NCI-H2196 treated with DMSO at 0.1 percent for 48 hours (cell line): ENCODE measurements at regions not wholly inside any gene's neighbourhood (a gene's known extent, or its start where the extent isn't known, plus 50 kb on each side); places are given as distances from the start of the nearest gene placed in this dataset.
"Not testable (repeated sequence)": the region's sequence is repeated elsewhere in the genome, so short reads cannot be mapped to it uniquely, and the experiment has no call there.

Source experiments
- DNase-seq: peaks from one replicate; lab custom pipeline; 2025; ENCODE audit not compliant: unreplicated experiment; lab: John Stamatoyannopoulos, UW

DNA sequence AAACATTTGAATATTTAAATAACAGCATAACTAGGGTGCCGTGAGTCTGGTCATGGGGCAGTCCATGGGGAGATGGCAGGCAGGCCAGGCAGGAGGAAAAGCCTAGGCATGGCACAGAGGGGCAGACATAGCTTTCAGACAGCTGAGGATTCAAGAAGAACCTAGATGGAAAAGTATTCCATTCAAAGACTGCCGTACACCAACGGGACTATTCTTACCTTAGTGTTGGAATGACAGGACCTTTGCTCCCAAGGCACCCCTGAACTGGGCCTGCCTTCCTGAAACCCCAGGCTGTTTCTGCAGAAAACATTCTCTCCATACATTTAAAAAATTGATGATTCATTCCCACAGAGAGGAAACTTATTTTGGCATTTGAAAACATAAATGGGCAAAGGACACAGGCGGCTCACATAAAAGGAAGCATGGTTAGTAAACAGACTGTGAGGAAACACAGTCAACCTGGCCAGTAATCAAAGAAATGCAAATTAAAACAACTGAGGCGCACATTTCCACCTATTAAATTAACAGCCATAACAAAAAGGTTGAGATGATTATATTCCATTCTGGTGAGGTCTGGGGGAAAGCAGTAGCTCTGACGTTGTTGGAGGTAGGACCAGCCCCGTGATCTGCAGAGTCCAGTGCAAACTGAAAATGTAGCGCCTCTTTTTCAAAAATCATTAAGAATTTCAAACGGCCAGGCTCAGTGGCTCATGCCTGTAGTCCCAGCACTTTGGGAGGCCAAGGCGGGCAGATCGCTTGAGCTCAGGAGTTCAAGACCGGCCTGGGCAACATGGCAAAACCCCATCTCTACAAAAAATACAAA, 71.3 kb upstream of the SMAD3 start:
- DNase-seq = no peak

DNA sequence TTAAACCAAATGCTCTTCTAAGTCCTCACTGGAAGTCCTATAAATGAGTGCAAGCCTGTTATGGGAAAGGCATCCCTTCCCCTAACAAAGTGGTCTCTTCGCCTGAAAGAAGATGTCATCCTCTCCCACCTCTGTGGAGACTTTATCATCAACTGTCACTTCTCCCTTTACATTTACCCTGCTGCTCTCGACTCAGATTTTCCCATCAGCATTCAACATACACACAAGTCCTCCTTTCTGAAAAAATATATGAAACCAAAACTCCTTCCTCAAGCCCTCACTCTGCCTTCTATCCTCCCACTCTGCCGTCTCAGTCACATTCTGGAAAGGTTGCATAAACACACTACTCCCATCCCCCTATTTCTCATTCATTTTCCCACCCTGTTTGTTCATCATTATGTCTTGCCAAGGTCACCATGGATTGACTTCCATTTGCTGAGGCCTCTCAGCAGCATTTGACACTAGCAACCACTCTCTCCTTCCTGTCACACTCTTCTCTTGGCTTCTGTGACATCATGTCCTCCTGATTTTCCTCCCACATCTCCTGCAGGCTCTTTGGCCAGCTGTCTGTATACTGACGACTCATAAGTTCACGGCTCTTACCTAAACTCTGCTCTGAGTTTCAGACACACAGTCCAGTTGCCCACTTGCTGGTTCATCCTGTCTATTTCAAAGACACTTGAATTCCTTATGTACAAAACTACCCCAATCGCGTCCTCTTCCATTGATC, 70.3 kb upstream of the SMAD3 start:
- no peak for DNase-seq

DNA sequence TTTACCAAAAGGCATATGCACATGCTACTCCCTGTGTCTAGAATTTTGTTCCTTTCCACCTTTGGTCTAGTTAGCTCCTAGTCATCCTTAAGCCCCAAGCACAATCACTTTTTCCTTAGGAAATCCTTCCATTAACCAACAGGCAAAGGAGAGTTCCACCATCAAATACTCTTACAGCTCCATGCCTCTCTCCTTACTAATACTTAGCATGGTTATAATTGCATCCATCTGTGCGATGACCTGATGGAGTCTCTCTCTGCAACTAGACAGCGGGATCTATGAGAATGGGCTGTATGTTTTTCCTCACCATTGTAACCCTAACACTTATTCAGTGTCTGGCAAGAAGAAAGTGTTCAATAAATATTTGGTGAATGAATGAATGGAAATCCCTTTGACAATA, 69.3 kb upstream of the SMAD3 start:
- DNase-seq = no peak

DNA sequence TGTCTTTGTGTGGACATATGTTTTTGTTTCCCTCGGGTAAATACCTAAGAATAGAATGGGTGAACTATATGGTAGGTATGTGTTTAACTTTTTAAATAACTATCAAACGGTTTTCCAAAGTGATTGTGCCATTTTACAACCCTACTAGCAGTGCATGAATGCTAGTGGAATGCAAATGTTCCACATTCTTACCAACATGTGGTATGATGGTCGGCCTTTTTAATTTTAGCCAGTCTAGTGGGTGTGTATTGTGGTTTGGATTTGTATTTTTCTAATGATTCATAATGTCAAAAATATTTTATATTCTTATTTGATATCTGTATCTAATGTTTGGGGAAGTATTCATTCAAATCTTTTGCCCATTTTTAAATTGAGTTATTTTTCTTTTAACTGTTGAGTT, 68.2 kb upstream of the SMAD3 start:
- no peak for DNase-seq

DNA sequence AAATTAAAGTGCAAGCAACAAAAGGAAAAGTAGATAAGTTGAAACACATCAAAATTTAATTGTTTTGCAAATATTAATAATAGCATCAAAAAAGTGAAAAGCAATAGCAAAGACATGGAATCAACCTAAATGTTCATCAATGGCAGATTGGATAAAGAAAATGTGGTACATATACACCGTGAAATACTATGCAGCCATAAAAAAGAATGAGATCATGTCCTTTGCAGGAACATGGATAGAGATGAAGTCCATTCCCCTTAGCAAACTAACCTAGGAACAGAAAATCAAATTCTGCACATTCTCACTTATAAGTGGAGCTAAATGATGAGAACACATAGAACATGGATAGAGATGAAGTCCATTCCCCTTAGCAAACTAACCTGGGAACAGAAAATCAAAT, 67.2 kb upstream of the SMAD3 start:
- not testable (repeated sequence) for DNase-seq

DNA sequence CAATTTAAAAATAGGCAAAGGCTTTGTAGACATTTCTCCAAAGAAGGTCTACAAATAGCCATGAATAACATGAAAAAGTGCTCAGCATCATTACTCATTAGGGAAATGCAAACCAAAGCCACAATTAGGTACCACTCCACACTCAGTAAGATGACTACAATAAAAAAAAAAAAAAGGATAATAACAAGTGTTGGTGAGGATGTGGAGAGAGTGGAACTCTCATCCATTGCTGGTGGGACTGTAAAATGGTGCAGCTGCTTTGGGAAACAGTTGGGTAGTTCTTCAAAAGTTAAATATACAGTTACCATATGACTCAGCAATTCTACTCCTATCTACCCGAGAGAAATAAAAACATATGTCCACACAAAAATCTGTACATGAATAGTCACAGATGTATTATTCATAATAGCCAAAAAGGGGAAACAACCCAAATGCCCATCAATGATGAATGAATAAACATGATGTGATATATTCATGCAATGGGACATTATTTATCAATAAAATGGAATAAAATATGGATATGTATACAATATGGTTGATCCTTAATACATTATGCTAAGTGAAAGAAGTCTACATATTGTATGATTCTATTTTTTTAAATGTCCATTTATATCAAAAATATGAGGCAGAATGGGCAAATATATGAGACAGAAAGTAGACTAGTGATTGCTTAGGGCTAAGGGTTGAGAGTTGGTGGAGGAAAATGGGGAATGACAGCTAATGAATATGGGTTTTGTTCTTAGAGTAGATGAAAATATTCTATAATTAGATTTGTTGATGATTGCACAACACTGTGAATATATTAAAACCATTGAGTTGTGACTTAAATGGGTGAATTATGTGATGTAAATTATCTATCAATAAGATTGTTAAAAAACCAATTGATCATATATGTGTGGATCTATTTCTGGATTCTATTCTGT, 66.1 kb upstream of the SMAD3 start:
- no peak for DNase-seq

DNA sequence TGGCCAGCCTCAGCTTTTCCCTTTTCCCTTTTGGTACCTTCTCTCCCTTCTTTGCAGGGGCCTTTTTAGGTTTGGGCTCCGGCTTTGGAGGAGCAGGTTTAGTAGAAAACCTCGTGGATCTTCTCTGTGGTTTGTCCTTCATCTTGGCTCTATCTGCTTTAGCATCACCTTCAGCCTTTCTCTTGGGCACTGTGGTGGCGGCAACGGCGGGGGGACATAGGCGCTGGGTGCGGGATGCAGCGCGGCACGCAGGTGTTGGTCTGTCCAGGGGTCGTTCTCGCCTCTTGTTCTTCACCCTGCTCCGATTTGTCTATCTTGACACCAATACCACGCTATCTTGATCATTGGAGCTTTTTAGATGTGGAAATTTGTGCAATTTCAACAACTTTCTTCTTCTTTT, 64.5 kb upstream of the SMAD3 start:
- DNase-seq = no peak

DNA sequence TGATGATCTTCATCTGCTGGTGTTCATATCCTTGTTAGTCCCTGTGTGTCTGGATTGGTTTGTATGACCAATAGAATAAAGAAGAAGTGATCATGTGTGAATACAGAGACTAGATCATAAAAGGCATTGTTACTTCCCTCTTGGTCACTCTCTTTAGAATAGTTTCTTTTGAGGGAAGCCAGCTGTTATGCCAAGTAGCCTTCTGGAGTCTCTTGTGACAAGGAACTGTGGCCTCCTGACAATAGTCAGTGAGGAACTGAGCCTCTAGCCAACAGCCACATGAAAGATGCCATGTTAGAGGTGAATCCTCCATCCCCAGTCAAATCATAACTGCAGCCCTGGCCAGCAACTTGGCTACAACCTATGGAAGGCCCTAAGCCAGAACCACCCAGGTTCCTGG, 63.0 kb upstream of the SMAD3 start:
- DNase-seq = no peak

DNA sequence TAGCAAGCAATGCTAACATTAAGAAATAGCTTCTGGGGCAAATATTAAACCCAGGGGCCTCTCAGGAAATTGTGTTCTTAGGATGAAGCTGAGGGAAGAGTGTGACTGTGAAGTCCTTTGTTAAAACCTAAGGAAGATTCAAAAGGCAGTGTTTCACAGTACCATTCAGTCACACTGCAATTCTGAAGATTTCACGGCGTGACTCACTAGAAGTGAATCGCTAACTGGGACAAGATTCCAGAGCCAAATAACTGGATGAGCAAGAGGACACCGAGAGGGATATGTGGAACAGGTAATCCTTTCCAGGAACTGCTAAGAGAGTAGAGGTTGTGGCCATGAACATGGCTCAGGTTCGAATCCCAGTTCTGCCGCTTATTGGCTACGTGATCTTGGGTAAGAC, 61.8 kb upstream of the SMAD3 start:
- DNase-seq = no peak

DNA sequence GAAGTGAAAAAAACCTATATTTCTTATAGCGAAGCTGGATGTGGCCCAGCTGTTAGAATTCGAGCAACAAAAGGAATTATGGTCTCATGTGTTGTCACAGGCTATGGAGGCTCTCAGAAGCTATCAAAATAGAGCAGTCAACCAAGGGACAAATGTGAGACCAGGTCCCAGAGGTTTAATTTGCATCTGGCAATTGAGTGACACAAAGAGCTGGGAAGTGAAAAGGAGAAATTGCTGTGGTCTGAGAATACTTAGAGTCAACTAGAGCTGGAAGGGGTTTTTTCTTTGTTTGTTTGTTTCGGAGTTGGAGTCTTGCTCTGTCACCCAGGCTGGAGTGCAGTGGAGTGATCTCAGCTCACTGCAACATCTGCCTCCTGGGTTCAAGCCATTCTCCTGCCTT, 61.3 kb upstream of the SMAD3 start:
- no peak for DNase-seq

DNA sequence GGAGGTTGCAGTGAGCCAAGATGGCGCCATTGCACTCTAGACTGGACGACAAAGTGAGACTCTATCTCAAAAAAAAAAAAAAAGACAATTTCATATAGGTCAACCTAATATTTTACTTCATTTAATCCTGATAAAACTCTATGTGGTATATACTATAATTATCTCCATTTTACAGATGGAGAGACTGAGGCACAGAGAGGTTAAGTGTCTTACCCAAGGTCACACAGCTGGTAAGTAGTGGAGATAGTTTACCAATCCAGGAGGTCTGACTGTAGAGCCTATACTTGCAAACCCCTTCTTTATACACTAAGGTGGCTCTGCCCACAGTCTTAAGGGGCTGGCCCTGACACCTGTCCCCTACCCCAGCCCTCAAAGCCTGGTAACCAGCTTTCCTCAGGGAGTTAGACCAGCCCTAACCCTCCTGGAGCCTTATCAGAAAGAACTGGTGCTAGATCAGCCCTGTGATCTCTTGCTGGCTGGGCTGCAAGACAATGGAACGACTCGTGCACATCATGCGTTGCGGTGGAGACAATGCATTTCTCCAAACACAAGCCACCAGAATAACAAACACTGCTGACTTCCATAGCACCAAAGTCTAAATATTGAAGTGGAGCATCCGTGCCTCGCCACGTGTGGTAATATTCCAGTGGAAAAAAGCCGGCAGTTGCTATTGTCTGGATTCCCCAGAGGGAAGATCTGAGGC, 60.0 kb upstream of the SMAD3 start:
- DNase-seq = no peak

DNA sequence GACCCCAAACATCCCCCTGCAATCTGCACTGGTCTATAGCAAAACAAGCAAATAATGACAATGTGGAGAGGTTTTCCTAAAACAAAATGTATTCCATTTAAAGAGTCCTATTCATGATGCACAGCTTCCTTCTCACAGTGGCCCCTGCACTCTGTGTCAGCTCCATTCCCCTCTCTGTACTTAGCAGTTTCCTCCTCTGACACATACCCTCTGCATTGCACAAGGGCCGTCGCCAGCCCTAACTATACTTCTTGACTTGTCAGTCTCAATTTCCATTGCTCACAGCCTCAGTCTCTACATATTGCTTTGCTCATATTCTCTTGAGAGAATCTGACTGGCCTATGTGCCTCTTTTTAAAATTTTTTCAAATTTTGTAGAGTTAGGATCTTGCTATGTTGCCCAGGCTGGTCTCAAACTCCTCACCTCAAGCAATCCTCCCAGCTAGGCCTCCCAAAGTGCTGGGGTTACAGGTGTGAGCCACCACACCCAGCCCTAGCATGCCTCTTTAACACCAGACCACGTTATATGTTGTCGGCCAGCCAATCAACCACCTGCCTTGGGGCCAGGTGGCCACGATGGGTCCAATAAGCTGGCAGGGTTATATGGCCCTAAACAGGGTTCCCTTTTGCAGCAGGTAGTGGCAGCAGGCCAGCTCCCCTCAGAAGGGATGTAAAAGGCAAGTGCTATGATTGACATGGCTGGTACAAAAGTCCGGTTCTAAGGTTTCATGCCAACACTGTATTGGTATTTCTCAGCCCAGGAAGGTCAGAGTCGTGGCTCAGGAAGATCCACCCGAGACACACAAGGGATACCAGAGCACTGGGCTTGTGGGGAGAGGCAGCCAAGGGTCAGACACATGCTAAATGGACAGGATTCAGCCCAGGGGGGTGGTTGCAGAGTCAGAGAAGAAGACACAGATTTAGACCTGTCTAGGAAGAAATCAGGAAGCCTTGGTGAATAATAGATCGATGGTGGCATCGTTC, 59.0 kb upstream of the SMAD3 start:
- no peak for DNase-seq

DNA sequence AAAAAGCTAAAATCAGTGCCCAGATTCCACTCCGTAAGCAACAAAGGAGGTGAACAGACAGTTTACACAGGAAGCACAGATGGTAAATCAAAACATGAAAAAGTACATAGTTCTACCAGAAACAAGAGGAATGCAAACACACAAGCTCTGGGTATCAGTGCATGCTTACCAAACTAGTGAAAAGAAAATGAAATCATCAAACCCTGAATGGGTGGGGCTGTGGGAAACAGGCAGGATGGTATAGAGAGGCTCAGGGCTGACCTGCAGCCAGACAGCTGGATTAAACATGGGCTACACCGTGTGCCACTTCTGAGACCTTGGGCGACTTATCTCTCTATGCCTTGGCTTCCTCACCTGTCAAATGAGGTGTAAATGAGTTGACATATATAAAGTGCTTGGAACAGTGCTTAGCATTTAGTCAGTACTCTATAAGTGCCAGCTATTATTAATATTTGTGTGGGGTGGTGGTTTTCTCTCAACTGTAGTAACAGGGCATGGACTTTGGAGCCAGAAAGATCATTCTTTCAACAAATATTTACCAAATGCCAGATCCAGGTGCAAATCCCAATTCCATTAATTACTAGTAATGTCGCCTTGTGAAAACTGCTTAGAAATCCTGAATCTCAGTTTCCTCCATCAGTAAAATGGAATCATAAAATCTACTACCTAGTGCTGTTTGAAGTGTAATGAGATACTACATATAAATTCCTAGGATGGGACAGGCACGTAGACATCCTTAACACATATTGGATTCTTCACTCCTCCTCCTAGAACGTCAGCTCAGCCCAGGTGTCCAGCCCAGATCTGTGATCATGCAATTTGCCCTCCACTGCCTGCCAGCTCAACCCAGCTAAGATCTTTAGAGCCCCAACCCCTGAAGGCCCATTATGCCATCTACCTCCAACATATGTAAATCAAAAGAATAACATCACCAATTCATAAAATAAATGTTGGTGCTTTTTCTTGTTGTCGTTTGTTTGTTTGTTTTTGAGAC, 55.5 kb upstream of the SMAD3 start:
- DNase-seq = no peak

DNA sequence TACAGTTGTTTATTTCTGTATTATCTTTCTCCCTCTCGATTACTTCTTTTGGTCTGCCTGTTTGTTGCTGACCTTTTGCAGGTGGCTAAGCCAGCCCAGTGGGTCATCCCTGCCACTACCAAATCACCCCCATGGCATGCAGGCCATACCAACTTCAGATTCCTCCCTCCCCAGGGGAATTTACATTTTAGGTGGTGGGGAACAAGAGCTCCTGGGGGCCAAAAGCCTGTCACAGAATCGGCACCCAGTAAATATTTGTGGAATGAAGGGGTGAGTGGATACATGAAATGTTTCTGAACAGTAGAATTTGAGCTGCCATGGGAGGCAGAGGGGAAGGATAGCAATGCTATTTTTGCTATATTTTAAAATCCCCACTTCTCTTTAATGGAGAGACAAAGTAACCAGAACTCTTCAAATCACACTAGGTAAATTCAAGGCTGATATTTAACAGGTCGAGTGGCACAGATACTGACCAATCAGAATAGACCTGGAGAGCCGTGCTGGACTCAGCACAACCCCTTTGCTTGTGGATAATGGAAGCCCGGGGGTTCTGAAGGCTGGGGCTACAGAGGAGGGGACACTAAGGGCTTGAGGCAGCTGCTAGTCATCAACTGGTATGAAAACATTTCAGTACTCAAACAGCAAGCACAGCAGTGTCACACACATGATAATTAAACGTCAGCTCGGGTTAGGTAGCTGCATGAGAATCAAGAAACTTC, 54.3 kb upstream of the SMAD3 start:
- DNase-seq = no peak

DNA sequence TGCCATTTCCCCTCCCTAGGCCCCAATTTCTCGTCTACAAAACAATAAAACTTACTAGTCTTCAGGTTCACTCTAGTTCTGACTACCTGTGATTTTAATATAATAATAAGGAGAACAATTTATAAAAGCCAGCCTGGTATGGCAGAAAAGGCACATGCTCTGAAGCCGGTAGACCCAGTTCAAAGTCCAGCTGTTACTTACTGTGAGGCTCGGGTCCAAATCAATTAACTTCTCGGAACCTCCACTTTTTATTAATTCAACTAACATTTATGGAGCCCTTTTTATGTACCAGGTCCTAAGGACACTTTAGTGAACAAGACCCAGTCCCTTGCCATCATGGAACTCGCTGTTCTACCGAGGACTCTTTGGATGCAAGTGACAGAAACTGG, 53.8 kb upstream of the SMAD3 start:
- no peak for DNase-seq

DNA sequence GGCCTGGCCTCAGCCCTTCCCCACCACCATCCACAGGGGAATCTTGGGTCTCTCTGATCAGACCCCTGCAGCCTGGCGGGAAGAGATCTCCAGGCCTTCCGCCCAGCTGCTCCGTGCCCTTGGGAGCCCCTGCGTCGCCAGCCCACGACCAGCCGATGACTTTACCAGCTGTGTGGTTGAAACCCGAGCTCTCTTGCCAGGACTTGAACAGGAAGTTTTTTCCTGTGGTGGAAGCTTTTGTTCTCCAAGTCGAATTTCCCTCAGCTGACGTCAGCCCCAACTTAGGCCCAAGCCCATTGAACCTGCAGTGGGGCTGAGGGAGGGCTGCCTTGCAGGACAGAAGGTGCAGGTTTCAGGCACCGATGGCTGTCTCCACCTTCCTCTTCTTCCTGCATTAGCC, 51.7 kb upstream of the SMAD3 start:
- no peak for DNase-seq
